MM.1S (cell line): ENCODE measurements at regions not wholly inside any gene's neighbourhood (a gene's known extent, or its start where the extent isn't known, plus 50 kb on each side); places are given as distances from the start of the nearest gene placed in this dataset.

Experiments
- DNase-seq: peaks from one replicate; pipeline ENCODE4 v3.0.0-alpha.2; 2015
- H2AFZ ChIP-seq: fragments of 300-600 bp; sonication (generic); 2 replicates; pipeline ENCODE4 v1.6.0; 2016; ENCODE audit warnings: antibody characterized with exemption, low read length
- H3F3A ChIP-seq: fragments of 300-600 bp; sonication (generic); 2 replicates; pipeline ENCODE4 v1.6.1; 2016; ENCODE audit warnings: mild to moderate bottlenecking, antibody characterized with exemption, low read length, moderate library complexity, mixed read lengths; ENCODE audit not compliant: insufficient read depth
- H3K27ac ChIP-seq: fragments of 300-600 bp; sonication (generic); 2 replicates; pipeline ENCODE4 v1.5.1; 2016; ENCODE audit warnings: mild to moderate bottlenecking, low read length
- H3K27me3 ChIP-seq: fragments of 300-600 bp; sonication (generic); replicated peaks from 2 replicates; pipeline ENCODE4 v1.6.0; 2016; ENCODE audit warnings: low read length; ENCODE audit not compliant: insufficient read depth
- H3K36me3 ChIP-seq: fragments of 300-600 bp; sonication (generic); replicated peaks from 2 replicates; pipeline ENCODE4 v1.6.1; 2016; ENCODE audit warnings: mild to moderate bottlenecking, low read length, mixed read lengths; ENCODE audit not compliant: insufficient read depth
- H3K4me1 ChIP-seq: fragments of 300-600 bp; sonication (generic); 2 replicates; pipeline ENCODE4 v1.6.1; 2016; ENCODE audit warnings: low read length, mixed read lengths
- H3K4me2 ChIP-seq: fragments of 300-600 bp; sonication (generic); 2 replicates; pipeline ENCODE4 v1.6.0; 2016; ENCODE audit warnings: low read depth, low read length
- H3K4me3 ChIP-seq: fragments of 300-600 bp; sonication (generic); 2 replicates; pipeline ENCODE4 v1.5.1; 2016; ENCODE audit warnings: low read length, mixed read lengths
- H3K79me2 ChIP-seq: fragments of 300-600 bp; sonication (generic); 2 replicates; pipeline ENCODE4 v1.6.1; 2016; ENCODE audit warnings: mixed run types, low read length, mixed read lengths
- H3K9ac ChIP-seq: fragments of 300-600 bp; sonication (generic); 2 replicates; pipeline ENCODE4 v1.6.1; 2016; ENCODE audit warnings: low read length, mixed read lengths
- H3K9me2 ChIP-seq: fragments of 300-600 bp; sonication (generic); replicated peaks from 2 replicates; pipeline ENCODE4 v1.6.1; 2016; ENCODE audit warnings: mild to moderate bottlenecking, low read length, mixed read lengths; ENCODE audit not compliant: insufficient read depth
- H3K9me3 ChIP-seq: fragments of 300-600 bp; sonication (generic); replicated peaks from 2 replicates; pipeline ENCODE4 v1.6.1; 2016; ENCODE audit warnings: mild to moderate bottlenecking, low read length, mixed read lengths; ENCODE audit not compliant: insufficient read depth
- H4K20me1 ChIP-seq: fragments of 300-600 bp; sonication (generic); 2 replicates; pipeline ENCODE4 v1.6.1; 2016; ENCODE audit warnings: mild to moderate bottlenecking, low read length, moderate library complexity, mixed read lengths; ENCODE audit not compliant: insufficient read depth
- EZH2 ChIP-seq: fragments of 300-600 bp; sonication (generic); optimal IDR thresholded peaks from 2 replicates; pipeline ENCODE3; 2017; ENCODE audit warnings: low read depth, mild to moderate bottlenecking, antibody characterized with exemption, low read length, mixed read lengths
- EZH2phosphoT487 ChIP-seq: fragments of 300-600 bp; sonication (generic); IDR thresholded peaks from 2 replicates; pipeline ENCODE4 v1.6.1; 2018; ENCODE audit warnings: antibody characterized with exemption, low read length
- TF ChIP-seq, protein P1 (sequence below): fragments of 300-600 bp; sonication (generic); IDR thresholded peaks from 2 replicates; pipeline ENCODE4 v1.5.1; 2016; ENCODE audit warnings: antibody characterized with exemption, low read length, mixed read lengths

DNA sequence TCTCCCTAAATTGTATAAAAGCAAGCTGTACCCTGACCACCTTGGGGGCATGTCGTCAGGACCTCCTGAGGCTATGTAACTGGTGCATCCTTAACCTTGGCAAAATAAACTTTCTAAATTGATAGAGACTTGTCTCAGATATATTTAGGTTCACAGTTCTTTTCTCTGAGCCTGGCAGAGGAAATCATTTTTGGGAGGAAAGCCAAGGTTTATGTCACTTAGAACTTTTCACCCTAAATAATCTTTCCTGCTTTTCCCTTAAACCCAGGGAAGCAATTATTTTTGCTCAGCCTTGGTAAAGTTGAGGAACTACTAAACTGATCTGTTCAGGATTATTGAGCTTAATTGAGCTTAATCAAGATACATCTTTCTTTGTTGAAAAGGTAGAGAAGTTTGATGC is 608.9 kb downstream of the PDCD6IP start:
- TF ChIP-seq, protein P1, sequence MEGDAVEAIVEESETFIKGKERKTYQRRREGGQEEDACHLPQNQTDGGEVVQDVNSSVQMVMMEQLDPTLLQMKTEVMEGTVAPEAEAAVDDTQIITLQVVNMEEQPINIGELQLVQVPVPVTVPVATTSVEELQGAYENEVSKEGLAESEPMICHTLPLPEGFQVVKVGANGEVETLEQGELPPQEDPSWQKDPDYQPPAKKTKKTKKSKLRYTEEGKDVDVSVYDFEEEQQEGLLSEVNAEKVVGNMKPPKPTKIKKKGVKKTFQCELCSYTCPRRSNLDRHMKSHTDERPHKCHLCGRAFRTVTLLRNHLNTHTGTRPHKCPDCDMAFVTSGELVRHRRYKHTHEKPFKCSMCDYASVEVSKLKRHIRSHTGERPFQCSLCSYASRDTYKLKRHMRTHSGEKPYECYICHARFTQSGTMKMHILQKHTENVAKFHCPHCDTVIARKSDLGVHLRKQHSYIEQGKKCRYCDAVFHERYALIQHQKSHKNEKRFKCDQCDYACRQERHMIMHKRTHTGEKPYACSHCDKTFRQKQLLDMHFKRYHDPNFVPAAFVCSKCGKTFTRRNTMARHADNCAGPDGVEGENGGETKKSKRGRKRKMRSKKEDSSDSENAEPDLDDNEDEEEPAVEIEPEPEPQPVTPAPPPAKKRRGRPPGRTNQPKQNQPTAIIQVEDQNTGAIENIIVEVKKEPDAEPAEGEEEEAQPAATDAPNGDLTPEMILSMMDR, result no peak
- TF ChIP-seq EZH2phosphoT487 (no peak), EZH2 (no peak)
- Histone ChIP-seq H3K27me3 (no peaks in the 10 kb centered on the region), H3K36me3 (no peaks in the 10 kb centered on the region), H3K9me3 (no peaks in the 10 kb centered on the region), H3K4me1 (no peaks in the 10 kb centered on the region), H3K4me3 (no peak overlapping the region), H2AFZ (no peak overlapping the region), H3K9me2 (no peaks in the 10 kb centered on the region), H3F3A (no peaks in the 10 kb centered on the region), H3K79me2 (no peaks in the 10 kb centered on the region), H3K9ac (no peak overlapping the region), H4K20me1 (no peaks in the 10 kb centered on the region), H3K4me2 (no peak overlapping the region), H3K27ac (no peak overlapping the region)
- DNase-seq, result no peak

DNA sequence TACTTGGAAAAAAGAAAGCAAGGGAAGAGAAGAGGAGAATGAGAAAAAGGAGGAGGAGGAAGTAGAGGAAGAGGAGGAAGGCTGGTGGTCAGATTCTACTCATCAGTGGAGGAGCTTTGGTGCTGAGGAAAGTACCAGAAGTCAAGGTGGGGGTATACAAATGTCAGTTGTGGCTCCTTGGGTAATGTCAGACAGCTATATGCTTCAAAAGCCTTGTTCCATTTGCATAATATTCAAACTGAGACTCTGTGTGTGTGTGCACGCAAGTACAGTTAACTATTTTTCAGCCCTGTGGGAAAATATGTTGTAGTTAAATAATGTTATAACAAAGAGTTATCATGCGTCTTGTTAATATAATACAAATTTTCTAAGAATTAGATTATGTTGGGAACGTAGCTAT is 609.7 kb downstream of the PDCD6IP start:
- H3K9me2 ChIP-seq, result no peaks in the 10 kb centered on the region
- TF ChIP-seq, protein P1, result no peak
- TF ChIP-seq EZH2phosphoT487, result no peak
- no peak for TF ChIP-seq EZH2

DNA sequence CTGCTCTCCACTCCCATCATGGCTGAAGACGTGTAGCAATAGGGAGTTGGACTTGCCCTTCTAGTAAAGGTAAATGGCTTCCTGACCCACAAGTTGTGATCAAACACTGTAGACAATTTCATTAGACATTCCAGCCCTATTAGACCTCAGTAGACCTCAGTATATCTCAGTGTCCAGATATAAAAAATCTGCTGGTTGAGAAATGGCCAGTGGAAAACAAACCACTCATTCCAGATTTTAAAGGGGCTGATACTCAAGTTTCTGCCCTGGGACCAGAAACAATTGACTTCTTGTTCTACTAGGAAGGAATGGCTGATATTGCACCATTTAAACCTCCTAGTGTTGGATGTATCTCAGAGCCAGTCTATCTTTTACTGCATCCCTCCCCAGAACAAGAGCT is 613.2 kb downstream of the PDCD6IP start:
- no peaks in the 10 kb centered on the region for H3K27me3 ChIP-seq
- H3K4me3 ChIP-seq, result no peak overlapping the region
- H3K9me3 ChIP-seq, result no peaks in the 10 kb centered on the region
- no peak for DNase-seq
- H4K20me1 ChIP-seq, result no peaks in the 10 kb centered on the region
- no peak overlapping the region for H2AFZ ChIP-seq
- no peak overlapping the region for H3K9ac ChIP-seq
- no peak for TF ChIP-seq EZH2
- TF ChIP-seq, protein P1, result no peak
- no peak for TF ChIP-seq EZH2phosphoT487
- no peaks in the 10 kb centered on the region for H3K79me2 ChIP-seq
- H3K36me3 ChIP-seq, result no peaks in the 10 kb centered on the region
- no peak overlapping the region for H3K27ac ChIP-seq
- no peaks in the 10 kb centered on the region for H3K4me1 ChIP-seq
- H3K4me2 ChIP-seq, result no peak overlapping the region
- no peaks in the 10 kb centered on the region for H3F3A ChIP-seq
- no peaks in the 10 kb centered on the region for H3K9me2 ChIP-seq

More for the DNA sequence above, 609.7 kb downstream of the PDCD6IP start:
- H4K20me1 ChIP-seq, result no peaks in the 10 kb centered on the region
- no peak overlapping the region for H3K4me2 ChIP-seq
- no peaks in the 10 kb centered on the region for H3K9me3 ChIP-seq
- no peak overlapping the region for H2AFZ ChIP-seq
- no peaks in the 10 kb centered on the region for H3K79me2 ChIP-seq
- no peak overlapping the region for H3K4me3 ChIP-seq
- H3K4me1 ChIP-seq, result no peaks in the 10 kb centered on the region
- H3K9ac ChIP-seq, result no peak overlapping the region
- no peak overlapping the region for H3K27ac ChIP-seq
- H3K27me3 ChIP-seq, result no peaks in the 10 kb centered on the region
- no peaks in the 10 kb centered on the region for H3F3A ChIP-seq
- no peak for DNase-seq
- no peaks in the 10 kb centered on the region for H3K36me3 ChIP-seq
